ENCODE measurements at regions not wholly inside any gene's neighbourhood (a gene's known extent, or its start where the extent isn't known, plus 50 kb on each side); places are given as distances from the start of the nearest gene placed in this dataset.

- no peak for TF ChIP-seq SP1 (IDR thresholded peaks at IDR 0.05; ENCODE audit: low read depth, low read length)
- no peak for TF ChIP-seq RAD21 (IDR thresholded peaks at IDR 0.05 in 1 of 2, conservative IDR thresholded peaks at IDR 0.05 in 1 of 2; ENCODE audit: low read depth in 2 of 2, low read length in 2 of 2)
- no peak for TF ChIP-seq POLR2A (IDR thresholded peaks at IDR 0.05; ENCODE audit: control extremely low read depth in 1 of 2, low read depth in 2 of 2, low read length in 2 of 2)
- TF ChIP-seq SRF (IDR thresholded peaks at IDR 0.05; ENCODE audit: low read depth, low read length): no peak
- TF ChIP-seq SAP30 (IDR thresholded peaks at IDR 0.05; ENCODE audit: insufficient read depth, insufficient replicate concordance, low read length): no peak
- no peak for TF ChIP-seq EZH2 (IDR thresholded peaks at IDR 0.05; ENCODE audit: low read depth, low read length, severe bottlenecking)
Observed at GRCh38 chr11:89612096-89612495, 98.0 kb upstream of the TRIM77 start (continued).

All from H1 (cell line).